Dermis microvascular lymphatic vessel endothelial cell (primary cell): ENCODE measurements at regions not wholly inside any gene's neighbourhood (a gene's known extent, or its start where the extent isn't known, plus 50 kb on each side); places are given as distances from the start of the nearest gene placed in this dataset.

ENCODE experiments used
- DNase-seq, 2 donors: peaks; one replicate each; pipeline versions ENCODE4 v3.0.0 to v3.0.0-alpha.2; 2010; ENCODE audit warnings: low read depth in 2 of 2

GRCh38 chr4:55175779-55176231 is 50.4 kb upstream of the KDR start:
- peak in 1 of 2 donors; percentile 62 for DNase-seq

- no peak for DNase-seq
Observed at GRCh38 chr4:55176497-55176896, 51.1 kb upstream of the KDR start.

GRCh38 chr4:55177461-55177860 is 52.1 kb upstream of the KDR start:
- no peak for DNase-seq

GRCh38 chr4:55178226-55179005 is 53.0 kb upstream of the KDR start:
- DNase-seq, result peak in 1 of 2 donors; percentile 77

GRCh38 chr4:55181010-55182005 is 55.9 kb upstream of the KDR start:
- DNase-seq, result peak in 1 of 2 donors; percentile 53

- DNase-seq, result peak; percentile 69 to 93
Observed at GRCh38 chr4:55183926-55184599, 58.7 kb upstream of the KDR start.

GRCh38 chr4:55184600-55185523 is 59.5 kb upstream of the KDR start:
- peak; percentile 43 to 49 for DNase-seq

GRCh38 chr4:55186123-55186522 is 60.7 kb upstream of the KDR start:
- DNase-seq, result peak in 1 of 2 donors; percentile 24

- DNase-seq, result peak in 1 of 2 donors; percentile 81
Observed at GRCh38 chr4:55186700-55187099, 61.3 kb upstream of the KDR start.

GRCh38 chr4:55214172-55214571 is 88.8 kb upstream of the KDR start:
- DNase-seq, result peak; percentile 77 to 85

- DNase-seq, result no peak
Observed at GRCh38 chr4:55215087-55215486, 89.7 kb upstream of the KDR start.

- DNase-seq, result peak; percentile 29 to 37
Observed at GRCh38 chr4:55216863-55217635, 91.7 kb upstream of the KDR start.

- peak; percentile 24 to 72 for DNase-seq
Observed at GRCh38 chr4:55218041-55218440, 92.6 kb upstream of the KDR start.

GRCh38 chr4:55237839-55238238 is 108.2 kb upstream of the SRD5A3 start:
- DNase-seq, result no peak

- DNase-seq, result no peak
Observed at GRCh38 chr4:55238407-55238806, 107.6 kb upstream of the SRD5A3 start.

GRCh38 chr4:55241461-55241860 is 104.6 kb upstream of the SRD5A3 start:
- no peak for DNase-seq

- no peak for DNase-seq
Observed at GRCh38 chr4:55242506-55242905, 103.5 kb upstream of the SRD5A3 start.

- DNase-seq, result peak in 1 of 2 donors; percentile 70
Observed at GRCh38 chr4:55247521-55247920, 98.5 kb upstream of the SRD5A3 start.

- DNase-seq, result no peak
Observed at GRCh38 chr4:55248756-55249155, 97.3 kb upstream of the SRD5A3 start.

- DNase-seq, result no peak
Observed at GRCh38 chr4:55249476-55249875, 96.6 kb upstream of the SRD5A3 start.
